ENCODE measurements at regions not wholly inside any gene's neighbourhood (a gene's known extent, or its start where the extent isn't known, plus 50 kb on each side); places are given as distances from the start of the nearest gene placed in this dataset.

- no peak for TF ChIP-seq CTCF (IDR thresholded peaks at IDR 0.05 in 4 of 5, conservative IDR thresholded peaks at IDR 0.05 in 1 of 5)
- TF ChIP-seq POLR2A (IDR thresholded peaks at IDR 0.05): no peak
Observed at GRCh38 chr9:17938035-17938655, 359.3 kb downstream of the SH3GL2 start.
